Loucy (cell line): ENCODE measurements at regions not wholly inside any gene's neighbourhood (a gene's known extent, or its start where the extent isn't known, plus 50 kb on each side); places are given as distances from the start of the nearest gene placed in this dataset.

Experiments
- H2AFZ ChIP-seq: fragments of 200-600 bp; sonication (generic); 2 replicates; pipeline ENCODE4 v1.6.0; 2016; ENCODE audit warnings: antibody characterized with exemption, mild to moderate bottlenecking, low read length, moderate library complexity
- H3F3A ChIP-seq: fragments of 200-600 bp; 2 replicates; pipeline ENCODE4 v1.6.0; 2016; ENCODE audit warnings: antibody characterized with exemption, low read depth, mild to moderate bottlenecking
- H3K27me3 ChIP-seq: fragments of 200-600 bp; sonication (generic); 2 replicates; pipeline ENCODE4 v1.6.1; 2014; ENCODE audit warnings: low read length, mild to moderate bottlenecking; ENCODE audit not compliant: insufficient read depth, poor library complexity, severe bottlenecking
- H3K36me3 ChIP-seq: fragments of 200-600 bp; sonication (generic); 2 replicates; pipeline ENCODE4 v1.6.1; 2016; ENCODE audit warnings: low read length; ENCODE audit not compliant: insufficient read depth
- H3K4me1 ChIP-seq: fragments of 200-600 bp; sonication (generic); 2 replicates; pipeline ENCODE4 v1.5.1; 2014; ENCODE audit warnings: low read length, mild to moderate bottlenecking; ENCODE audit not compliant: insufficient read depth, poor library complexity, severe bottlenecking
- H3K4me2 ChIP-seq: fragments of 200-600 bp; sonication (generic); 2 replicates; pipeline ENCODE4 v1.6.0; 2014; ENCODE audit warnings: antibody characterized with exemption, low read length, low read depth, mild to moderate bottlenecking; ENCODE audit not compliant: poor library complexity, severe bottlenecking
- H3K4me3 ChIP-seq: fragments of 200-600 bp; sonication (generic); 2 replicates; pipeline ENCODE4 v1.5.1; 2014; ENCODE audit warnings: low read length, mild to moderate bottlenecking, mixed read lengths; ENCODE audit not compliant: poor library complexity, severe bottlenecking
- H3K79me2 ChIP-seq: fragments of 200-600 bp; sonication (generic); 2 replicates; pipeline ENCODE4 v1.6.1; 2014; ENCODE audit warnings: low read length; ENCODE audit not compliant: insufficient read depth
- H3K9ac ChIP-seq: fragments of 200-600 bp; sonication (generic); 2 replicates; pipeline ENCODE4 v1.6.0; 2014; ENCODE audit warnings: mild to moderate bottlenecking, low read depth, low read length, moderate library complexity; ENCODE audit not compliant: poor library complexity, severe bottlenecking
- H3K9me2 ChIP-seq: fragments of 200-600 bp; sonication (generic); replicated peaks from 2 replicates; pipeline ENCODE4 v1.6.1; 2016; ENCODE audit warnings: low read depth, low read length, mixed read lengths
- H3K9me3 ChIP-seq: fragments of 200-600 bp; sonication (generic); 2 replicates; pipeline ENCODE4 v1.6.1; 2014; ENCODE audit warnings: mild to moderate bottlenecking, antibody characterized with exemption, low read length, low read depth; ENCODE audit not compliant: insufficient read depth
- H4K20me1 ChIP-seq: fragments of 200-600 bp; sonication (generic); 2 replicates; pipeline ENCODE4 v1.6.0; 2014; ENCODE audit warnings: antibody characterized with exemption, low read length, mild to moderate bottlenecking; ENCODE audit not compliant: insufficient read depth, poor library complexity, severe bottlenecking
- EZH2phosphoT487 ChIP-seq: fragments of 200-600 bp; IDR thresholded peaks from 2 replicates; pipeline ENCODE4 v1.6.1; 2018; ENCODE audit warnings: antibody characterized with exemption, mild to moderate bottlenecking, moderate library complexity, borderline replicate concordance
- TF ChIP-seq, protein P1 (sequence below): fragments of 200-600 bp; sonication (generic); conservative IDR thresholded peaks from 2 replicates; pipeline ENCODE4 v1.5.1; 2014; ENCODE audit warnings: mild to moderate bottlenecking, antibody characterized with exemption, low read length

DNA sequence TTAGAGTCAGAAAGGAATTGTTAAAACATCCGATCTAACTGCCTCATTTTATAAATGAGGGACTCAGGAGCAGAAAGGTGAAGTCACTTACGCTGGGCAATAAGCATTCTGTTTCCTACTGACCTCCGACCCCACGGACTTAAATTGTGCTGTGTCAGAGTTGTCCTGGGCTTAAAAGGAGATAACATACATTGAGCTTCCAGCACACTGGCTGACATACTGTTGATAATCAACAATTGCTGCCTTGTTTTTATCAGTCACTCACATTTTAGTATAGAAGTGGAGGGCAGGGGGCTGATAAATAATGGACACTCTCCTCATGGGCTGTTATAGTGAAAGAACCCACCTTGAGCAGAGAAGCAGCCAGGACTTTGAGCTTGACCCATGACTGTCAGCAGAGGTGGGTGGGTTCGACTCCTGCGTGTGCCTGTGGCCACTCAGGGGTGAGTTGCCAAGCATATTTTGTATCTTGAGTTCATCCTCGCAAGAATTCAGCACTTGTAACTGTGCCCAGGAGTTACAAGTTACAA lies 166.5 kb upstream of the JARID2 start:
- Histone ChIP-seq H3K4me2 (no peak overlapping the region), H3K4me1 (peaks cover 25% of the 10 kb centered on the region), H2AFZ (peak overlapping the region; percentile 25; the same call in 1 of the 2 replicates), H4K20me1 (no peaks in the 10 kb centered on the region), H3K27me3 (no peaks in the 10 kb centered on the region), H3K36me3 (no peaks in the 10 kb centered on the region), H3F3A (no peaks in the 10 kb centered on the region), H3K9ac (no peak overlapping the region), H3K79me2 (no peaks in the 10 kb centered on the region), H3K9me2 (no peaks in the 10 kb centered on the region), H3K4me3 (no peak overlapping the region), H3K9me3 (no peaks in the 10 kb centered on the region)
- no peak for TF ChIP-seq EZH2phosphoT487
- TF ChIP-seq, protein P1, sequence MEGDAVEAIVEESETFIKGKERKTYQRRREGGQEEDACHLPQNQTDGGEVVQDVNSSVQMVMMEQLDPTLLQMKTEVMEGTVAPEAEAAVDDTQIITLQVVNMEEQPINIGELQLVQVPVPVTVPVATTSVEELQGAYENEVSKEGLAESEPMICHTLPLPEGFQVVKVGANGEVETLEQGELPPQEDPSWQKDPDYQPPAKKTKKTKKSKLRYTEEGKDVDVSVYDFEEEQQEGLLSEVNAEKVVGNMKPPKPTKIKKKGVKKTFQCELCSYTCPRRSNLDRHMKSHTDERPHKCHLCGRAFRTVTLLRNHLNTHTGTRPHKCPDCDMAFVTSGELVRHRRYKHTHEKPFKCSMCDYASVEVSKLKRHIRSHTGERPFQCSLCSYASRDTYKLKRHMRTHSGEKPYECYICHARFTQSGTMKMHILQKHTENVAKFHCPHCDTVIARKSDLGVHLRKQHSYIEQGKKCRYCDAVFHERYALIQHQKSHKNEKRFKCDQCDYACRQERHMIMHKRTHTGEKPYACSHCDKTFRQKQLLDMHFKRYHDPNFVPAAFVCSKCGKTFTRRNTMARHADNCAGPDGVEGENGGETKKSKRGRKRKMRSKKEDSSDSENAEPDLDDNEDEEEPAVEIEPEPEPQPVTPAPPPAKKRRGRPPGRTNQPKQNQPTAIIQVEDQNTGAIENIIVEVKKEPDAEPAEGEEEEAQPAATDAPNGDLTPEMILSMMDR, result no peak

DNA sequence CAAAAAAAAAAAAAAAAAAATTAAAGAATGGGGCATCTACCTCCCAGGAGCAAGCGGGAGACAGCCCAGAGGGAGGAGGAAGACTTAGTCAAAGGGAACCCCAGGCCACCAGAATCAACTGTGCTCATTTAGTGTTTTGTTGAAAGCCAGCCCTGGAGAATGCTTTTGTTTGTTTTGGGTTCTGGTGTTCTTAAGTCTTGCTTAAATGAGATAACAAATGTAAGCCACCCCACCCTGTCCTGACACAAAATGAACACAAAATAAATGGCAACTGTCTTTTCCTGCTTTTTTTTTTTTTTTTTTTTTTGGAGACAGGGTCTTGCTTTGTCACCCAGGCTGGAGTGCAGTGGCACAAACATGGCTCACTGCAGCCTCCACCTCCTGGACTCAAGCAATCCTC lies 165.0 kb upstream of the JARID2 start:
- Histone ChIP-seq H3K4me1 (peaks cover 30% of the 10 kb centered on the region), H3K27me3 (no peaks in the 10 kb centered on the region), H3K9ac (no peak overlapping the region), H2AFZ (no peak overlapping the region), H3K36me3 (no peaks in the 10 kb centered on the region), H3K79me2 (no peaks in the 10 kb centered on the region), H3K4me3 (no peak overlapping the region), H3F3A (no peaks in the 10 kb centered on the region), H3K9me3 (no peaks in the 10 kb centered on the region), H3K4me2 (no peak overlapping the region), H4K20me1 (no peaks in the 10 kb centered on the region), H3K9me2 (no peaks in the 10 kb centered on the region)
- TF ChIP-seq EZH2phosphoT487, result no peak
- TF ChIP-seq, protein P1, result no peak

DNA sequence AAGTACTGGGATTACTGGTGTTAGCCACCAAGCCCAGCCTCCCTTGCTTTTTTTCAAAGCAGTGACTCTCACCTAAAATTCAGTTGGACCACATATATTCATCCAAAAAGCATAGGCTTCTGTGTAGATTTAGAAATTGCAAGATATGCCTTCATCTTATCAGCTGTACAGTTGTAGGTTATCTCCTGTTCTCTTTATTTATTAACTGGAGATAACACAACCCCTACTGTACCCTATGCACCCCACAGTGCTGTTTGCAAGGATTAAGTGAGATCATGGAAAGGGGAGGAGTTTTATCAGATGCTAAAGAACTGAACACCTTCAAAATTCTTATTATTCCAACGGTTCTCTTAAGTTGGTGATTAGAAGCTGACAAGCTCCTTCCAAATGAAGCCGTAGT lies 164.4 kb upstream of the JARID2 start:
- TF ChIP-seq EZH2phosphoT487, result no peak
- Histone ChIP-seq H3K79me2 (no peaks in the 10 kb centered on the region), H2AFZ (no peak overlapping the region), H3K4me2 (no peak overlapping the region), H3K36me3 (no peaks in the 10 kb centered on the region), H3F3A (no peaks in the 10 kb centered on the region), H3K9me3 (no peaks in the 10 kb centered on the region), H3K9me2 (no peaks in the 10 kb centered on the region), H3K4me3 (no peak overlapping the region), H4K20me1 (no peaks in the 10 kb centered on the region), H3K9ac (no peak overlapping the region), H3K4me1 (peaks cover 35% of the 10 kb centered on the region), H3K27me3 (no peaks in the 10 kb centered on the region)

DNA sequence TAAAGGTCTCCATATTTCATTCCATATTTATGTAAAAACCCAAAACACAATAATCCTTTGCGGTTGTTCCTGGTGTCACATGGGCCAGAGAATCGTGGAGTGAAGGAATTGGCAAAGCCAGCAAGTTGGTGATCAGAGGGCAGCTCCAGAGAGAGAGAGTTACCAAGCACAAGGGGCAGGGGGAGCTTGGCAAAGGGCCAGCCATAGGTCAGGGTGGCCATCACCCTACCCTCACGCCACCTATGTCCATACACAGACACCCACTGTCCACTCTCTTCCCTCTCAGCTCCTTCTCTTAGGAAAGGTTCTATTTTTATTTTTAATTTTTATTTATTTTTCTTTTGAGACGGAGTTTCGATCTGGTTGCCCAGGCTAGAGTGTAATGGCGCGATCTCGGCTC lies 163.2 kb upstream of the JARID2 start:
- H3K9me2 ChIP-seq, result no peaks in the 10 kb centered on the region
- no peaks in the 10 kb centered on the region for H3K36me3 ChIP-seq
- no peaks in the 10 kb centered on the region for H3K79me2 ChIP-seq
- H3F3A ChIP-seq, result no peaks in the 10 kb centered on the region
- no peaks in the 10 kb centered on the region for H3K9me3 ChIP-seq
- no peak overlapping the region for H3K4me3 ChIP-seq
- H3K4me1 ChIP-seq, result peaks cover 40% of the 10 kb centered on the region
- no peak overlapping the region for H2AFZ ChIP-seq
- H3K4me2 ChIP-seq, result no peak overlapping the region
- no peaks in the 10 kb centered on the region for H3K27me3 ChIP-seq
- H4K20me1 ChIP-seq, result no peaks in the 10 kb centered on the region
- no peak for TF ChIP-seq EZH2phosphoT487
- TF ChIP-seq, protein P1, result no peak
- no peak overlapping the region for H3K9ac ChIP-seq
